ENCODE measurements at regions not wholly inside any gene's neighbourhood (a gene's known extent, or its start where the extent isn't known, plus 50 kb on each side); places are given as distances from the start of the nearest gene placed in this dataset.
"Not testable (repeated sequence)": the region's sequence is repeated elsewhere in the genome, so short reads cannot be mapped to it uniquely, and the experiment has no call there.

DNA sequence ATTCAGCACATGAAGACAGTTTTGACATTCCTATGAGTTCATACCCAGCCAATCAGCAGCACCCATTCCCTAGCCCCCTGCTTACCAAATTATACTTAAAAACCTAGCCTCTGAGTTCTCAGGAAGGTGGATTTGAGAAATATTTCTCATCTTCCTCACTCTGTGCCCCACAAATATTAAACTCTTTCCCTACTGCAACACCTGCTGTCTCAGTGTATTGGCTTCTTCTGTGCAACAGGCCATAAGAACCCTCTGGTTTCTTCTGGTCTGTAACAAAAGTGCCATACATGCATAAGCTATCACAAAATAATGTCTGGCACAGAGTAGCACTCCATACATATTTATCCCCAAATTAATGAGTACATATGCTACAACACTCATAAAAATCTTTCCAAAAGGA lies 387.4 kb upstream of the CAMK1G start:
- DNase-seq, result no peak

GRCh38 chr1:209198961-209199750 lies 384.4 kb upstream of the CAMK1G start:
- Histone ChIP-seq H3K27ac (no peak overlapping the region), H3K27me3 (no peaks in the 10 kb centered on the region), H3K4me1 (peaks cover 0 to 4% (median 0%) of the 10 kb centered on the region in 4 donors), H3K9me3 (peaks cover 6 to 19% (median 13%) of the 10 kb centered on the region in 4 donors), H3K36me3 (no peaks in the 10 kb centered on the region), H3K4me3 (no peak overlapping the region)
- DNase-seq, result no peak
- WGBS, 2 donors, result 21 to 54% methylated on average over 12 of the region's 12 CpGs
- no peak for TF ChIP-seq POLR2AphosphoS5 (IDR thresholded peaks at IDR 0.05)
- TF ChIP-seq EP300 (IDR thresholded peaks at IDR 0.05), result no peak
- TF ChIP-seq POLR2A (IDR thresholded peaks at IDR 0.05), result no peak
- no peak for TF ChIP-seq CTCF (IDR thresholded peaks at IDR 0.05)
- intact Hi-C loops (cut with DNase I), result no loop called here

More for the DNA sequence above, 387.4 kb upstream of the CAMK1G start:
- TF ChIP-seq EP300 (IDR thresholded peaks at IDR 0.05) (no peak), POLR2A (IDR thresholded peaks at IDR 0.05) (no peak), POLR2AphosphoS5 (IDR thresholded peaks at IDR 0.05) (no peak), CTCF (IDR thresholded peaks at IDR 0.05) (no peak)
- Histone ChIP-seq H3K9me3 (peaks cover 6 to 19% (median 13%) of the 10 kb centered on the region in 4 donors), H3K36me3 (no peaks in the 10 kb centered on the region), H3K27ac (no peak overlapping the region), H3K27me3 (no peaks in the 10 kb centered on the region), H3K4me3 (no peak overlapping the region), H3K4me1 (no peaks in the 10 kb centered on the region)
- intact Hi-C loops (cut with DNase I), result no loop called here

- H3K9me3 ChIP-seq, result peaks cover 6 to 17% (median 13%) of the 10 kb centered on the region in 4 donors
- H3K4me1 ChIP-seq, result peaks cover 0 to 4% (median 0%) of the 10 kb centered on the region in 4 donors
- intact Hi-C loops (cut with DNase I), result loop anchor here (10.0 kb wide), 1 partner anchor 365 kb away; no protein-coding TSS in a partner anchor
- no peak overlapping the region for H3K4me3 ChIP-seq
- no peak for DNase-seq
- TF ChIP-seq POLR2A (IDR thresholded peaks at IDR 0.05) (no peak), EP300 (IDR thresholded peaks at IDR 0.05) (no peak), CTCF (IDR thresholded peaks at IDR 0.05) (no peak), POLR2AphosphoS5 (IDR thresholded peaks at IDR 0.05) (no peak)
- no peaks in the 10 kb centered on the region for H3K27me3 ChIP-seq
- no peak overlapping the region for H3K27ac ChIP-seq
- H3K36me3 ChIP-seq, result no peaks in the 10 kb centered on the region
- 11 to 46% methylated on average over 4 of the region's 4 CpGs for WGBS, 2 donors
These were observed 383.7 kb upstream of the CAMK1G start for GRCh38 chr1:209199822-209200221.

DNA sequence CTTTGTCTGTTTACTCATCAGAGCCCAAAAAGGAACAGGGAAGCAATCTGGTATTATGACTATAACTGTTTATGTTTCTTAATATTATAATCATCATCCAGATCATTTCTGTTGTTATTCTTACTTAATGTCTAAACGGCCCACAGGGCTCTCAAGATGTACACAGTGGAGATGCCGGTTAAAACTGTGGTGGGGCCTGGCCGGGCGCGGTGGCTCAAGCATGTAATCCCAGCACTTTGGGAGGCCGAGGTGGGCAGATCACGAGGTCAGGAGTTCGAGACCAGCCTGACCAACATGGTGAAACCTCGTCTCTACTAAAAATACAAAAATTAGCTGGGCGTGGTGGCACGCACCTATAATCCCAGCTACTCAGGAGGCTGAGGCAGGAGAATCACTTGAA lies 381.2 kb upstream of the CAMK1G start:
- WGBS, 2 donors, result 76 to 82% methylated on average over 11 of the region's 11 CpGs
- intact Hi-C loops (cut with DNase I), result loop anchor here (2.0 to 10.0 kb wide), 2 partner anchors 152 to 362 kb away; no protein-coding TSS in a partner anchor
- not testable (repeated sequence) for H3K36me3 ChIP-seq, DNase-seq, H3K4me3 ChIP-seq, H3K9me3 ChIP-seq, H3K4me1 ChIP-seq, H3K27ac ChIP-seq, H3K27me3 ChIP-seq

DNA sequence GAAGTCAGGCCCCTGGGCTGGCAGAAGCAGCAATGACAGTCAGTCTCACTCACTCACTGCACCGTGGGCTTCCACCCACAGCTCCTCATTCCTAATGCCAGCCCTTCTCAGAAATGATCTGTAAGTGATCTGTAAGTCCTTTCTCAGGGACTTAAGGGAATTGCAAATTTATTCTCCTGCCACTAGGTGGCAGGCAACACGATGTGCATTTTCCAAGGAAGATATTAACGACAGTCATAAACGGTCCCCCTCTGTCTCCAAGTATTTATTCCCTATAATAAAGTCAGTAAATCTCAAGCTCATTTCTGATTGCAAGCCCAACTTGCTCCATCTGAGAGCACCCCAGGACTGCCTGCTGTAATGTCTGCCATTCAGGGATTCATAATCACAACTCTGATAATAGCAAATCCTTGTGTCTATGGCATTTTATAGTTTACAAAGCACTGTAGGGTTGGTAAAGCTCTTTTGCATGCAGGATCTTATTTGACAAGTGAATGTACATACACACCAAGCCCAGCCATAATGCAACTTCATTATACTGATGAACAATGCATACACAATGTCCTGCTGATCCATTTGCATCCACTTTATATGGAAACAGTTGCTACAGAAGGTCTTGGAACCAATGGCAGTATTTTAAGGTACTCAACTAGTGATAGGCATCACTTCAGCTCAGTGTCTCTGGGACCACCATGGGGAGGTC lies 380.5 kb upstream of the CAMK1G start:
- TF ChIP-seq CTCF (IDR thresholded peaks at IDR 0.05), result peak in 3 of 4 experiments; percentile 40 to 82 (median 54)
- TF ChIP-seq POLR2A (IDR thresholded peaks at IDR 0.05), result no peak
- WGBS, 2 donors, result 0 to 2% methylated on average over 4 of the region's 4 CpGs
- Histone ChIP-seq H3K4me3 (no peak overlapping the region), H3K9me3 (no peaks in the 10 kb centered on the region), H3K4me1 (peaks cover 0 to 12% (median 9%) of the 10 kb centered on the region in 4 donors), H3K36me3 (no peaks in the 10 kb centered on the region), H3K27ac (no peak overlapping the region), H3K27me3 (peaks cover 0 to under 1% (median 0%) of the 10 kb centered on the region in 3 donors)
- intact Hi-C loops (cut with DNase I), result loop anchor here (2.0 to 10.0 kb wide), 2 partner anchors 152 to 362 kb away; no protein-coding TSS in a partner anchor
- DNase-seq, result no peak

Data from sigmoid colon (tissue), 6 donors.